Hepatocyte (in vitro differentiated cells): ENCODE measurements at regions not wholly inside any gene's neighbourhood (a gene's known extent, or its start where the extent isn't known, plus 50 kb on each side); places are given as distances from the start of the nearest gene placed in this dataset.

Source experiments
- DNase-seq: peaks from one replicate; pipeline ENCODE4 v3.0.0-alpha.2; 2016; ENCODE audit warnings: low spot score
- H2AFZ ChIP-seq: fragments of 200-600 bp; sonication (generic); 2 replicates; pipeline ENCODE4 v1.6.0; 2016; ENCODE audit warnings: antibody characterized with exemption, mild to moderate bottlenecking
- H3K27ac ChIP-seq: fragments of 200-600 bp; sonication (generic); 2 replicates; pipeline ENCODE4 v1.5.1; 2016; ENCODE audit warnings: mild to moderate bottlenecking
- H3K27me3 ChIP-seq: fragments of 200-600 bp; sonication (generic); 2 replicates; pipeline ENCODE4 v1.6.1; 2016
- H3K36me3 ChIP-seq: fragments of 200-600 bp; sonication (generic); replicated peaks from 2 replicates; pipeline ENCODE4 v1.5.1; 2016; ENCODE audit warnings: low read depth; ENCODE audit not compliant: insufficient read depth
- H3K4me1 ChIP-seq: fragments of 200-600 bp; sonication (generic); 2 replicates; pipeline ENCODE4 v1.5.1; 2016; ENCODE audit warnings: mild to moderate bottlenecking, moderate library complexity; ENCODE audit not compliant: insufficient read depth
- H3K4me2 ChIP-seq: fragments of 200-600 bp; sonication (generic); 2 replicates; pipeline ENCODE4 v1.6.0; 2016
- H3K4me3 ChIP-seq: fragments of 200-600 bp; sonication (generic); 2 replicates; pipeline ENCODE4 v1.5.1; 2016; ENCODE audit warnings: mild to moderate bottlenecking
- H3K79me2 ChIP-seq: fragments of 200-600 bp; sonication (generic); 2 replicates; pipeline ENCODE4 v1.6.0; 2017; ENCODE audit warnings: mild to moderate bottlenecking
- H3K9me2 ChIP-seq: fragments of 200-600 bp; sonication (generic); replicated peaks from 2 replicates; pipeline ENCODE4 v1.6.0; 2017; ENCODE audit warnings: mild to moderate bottlenecking; ENCODE audit not compliant: insufficient read depth
- H3K9me3 ChIP-seq: fragments of 200-600 bp; sonication (generic); 2 replicates; pipeline ENCODE4 v1.5.1; 2016; ENCODE audit warnings: low read depth, mild to moderate bottlenecking
- H4K20me1 ChIP-seq: fragments of 200-600 bp; sonication (generic); 2 replicates; pipeline ENCODE4 v1.6.0; 2016; ENCODE audit warnings: mild to moderate bottlenecking; ENCODE audit not compliant: insufficient read depth, poor library complexity, severe bottlenecking
- CTCF ChIP-seq: fragments of 200-600 bp; sonication (generic); IDR thresholded peaks from 2 replicates; pipeline ENCODE4 v1.5.1; 2016; ENCODE audit warnings: antibody characterized with exemption, mild to moderate bottlenecking; ENCODE audit not compliant: poor library complexity
- EZH2 ChIP-seq: fragments of 200-600 bp; sonication (generic); IDR thresholded peaks from 2 replicates; pipeline ENCODE4 v1.6.1; 2016; ENCODE audit warnings: antibody characterized with exemption, mild to moderate bottlenecking, borderline replicate concordance
- EZH2phosphoT487 ChIP-seq: fragments of 200-600 bp; sonication (generic); IDR thresholded peaks from one replicate; pipeline ENCODE4 v1.6.1; 2018; ENCODE audit warnings: antibody characterized with exemption, mild to moderate bottlenecking, low read depth, moderate library complexity; ENCODE audit not compliant: unreplicated experiment, severe bottlenecking
- WGBS: methylation state at CpG from one replicate; pipeline ENCODE4 v1.1.6; 2016; ENCODE audit warnings: low lambda C conversion rate; ENCODE audit errors: missing lambda C conversion rate; 5-methylcytosine and 5-hydroxymethylcytosine counted together

DNA sequence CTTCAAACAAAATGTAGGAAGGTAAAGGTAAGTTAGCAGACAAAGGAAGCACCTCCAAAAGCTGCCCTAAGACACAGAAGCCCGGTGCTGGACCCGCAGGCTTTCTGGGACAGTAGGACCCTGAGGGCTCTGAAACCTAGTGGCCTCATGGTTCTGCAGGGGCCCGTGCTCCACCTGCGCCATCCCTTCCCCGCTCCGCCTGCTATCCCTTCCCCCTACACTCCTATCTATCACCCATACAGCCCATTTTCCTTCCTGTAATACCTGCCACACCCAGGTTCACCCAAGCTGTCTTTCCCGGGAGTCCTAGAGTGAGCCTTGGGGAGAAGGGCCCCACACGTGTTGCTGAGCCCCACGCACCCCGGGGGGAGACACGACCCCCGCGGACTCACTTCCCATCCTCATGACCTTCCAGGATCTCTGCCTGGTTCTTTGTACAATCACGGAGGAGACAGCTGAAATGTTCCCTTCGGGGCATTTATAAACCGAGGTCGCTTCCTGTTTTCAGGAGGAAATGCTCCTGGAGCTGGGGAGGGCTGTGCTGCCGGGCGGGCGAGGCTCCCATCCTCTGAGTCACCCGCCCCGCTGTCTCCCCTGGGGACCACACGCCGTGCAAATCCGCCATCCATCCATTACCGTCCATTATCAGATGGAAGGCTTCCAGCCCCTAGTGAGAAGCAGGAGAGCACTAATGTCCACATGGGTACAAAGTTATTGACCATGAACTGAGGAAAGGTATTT, 251.7 kb upstream of the PITRM1 start:
- Histone ChIP-seq H3K27ac (no peak overlapping the region), H4K20me1 (no peaks in the 10 kb centered on the region), H3K9me3 (no peaks in the 10 kb centered on the region), H3K79me2 (no peaks in the 10 kb centered on the region), H3K4me1 (peaks cover 15% of the 10 kb centered on the region), H3K27me3 (no peaks in the 10 kb centered on the region), H2AFZ (no peak overlapping the region), H3K36me3 (no peaks in the 10 kb centered on the region), H3K4me3 (no peak overlapping the region), H3K9me2 (no peaks in the 10 kb centered on the region), H3K4me2 (no peak overlapping the region)
- 75% methylated on average over 26 of the region's 26 CpGs for WGBS
- TF ChIP-seq EZH2phosphoT487, result no peak
- no peak for TF ChIP-seq EZH2
- no peak for TF ChIP-seq CTCF
- no peak for DNase-seq

GRCh38 chr10:3423384-3423783, 250.8 kb upstream of the PITRM1 start:
- H3K4me2 ChIP-seq, result no peak overlapping the region
- 96% methylated on average over 14 of the region's 14 CpGs for WGBS
- TF ChIP-seq EZH2phosphoT487, result no peak
- no peak for TF ChIP-seq EZH2
- TF ChIP-seq CTCF, result no peak
- no peaks in the 10 kb centered on the region for H3K27me3 ChIP-seq
- peaks cover 19% of the 10 kb centered on the region for H3K4me1 ChIP-seq
- DNase-seq, result no peak
- no peaks in the 10 kb centered on the region for H3K36me3 ChIP-seq
- H3K27ac ChIP-seq, result no peak overlapping the region
- H3K4me3 ChIP-seq, result no peak overlapping the region
- H3K9me3 ChIP-seq, result no peaks in the 10 kb centered on the region
- H3K9me2 ChIP-seq, result no peaks in the 10 kb centered on the region
- H2AFZ ChIP-seq, result no peak overlapping the region
- H3K79me2 ChIP-seq, result no peaks in the 10 kb centered on the region
- no peaks in the 10 kb centered on the region for H4K20me1 ChIP-seq

DNA sequence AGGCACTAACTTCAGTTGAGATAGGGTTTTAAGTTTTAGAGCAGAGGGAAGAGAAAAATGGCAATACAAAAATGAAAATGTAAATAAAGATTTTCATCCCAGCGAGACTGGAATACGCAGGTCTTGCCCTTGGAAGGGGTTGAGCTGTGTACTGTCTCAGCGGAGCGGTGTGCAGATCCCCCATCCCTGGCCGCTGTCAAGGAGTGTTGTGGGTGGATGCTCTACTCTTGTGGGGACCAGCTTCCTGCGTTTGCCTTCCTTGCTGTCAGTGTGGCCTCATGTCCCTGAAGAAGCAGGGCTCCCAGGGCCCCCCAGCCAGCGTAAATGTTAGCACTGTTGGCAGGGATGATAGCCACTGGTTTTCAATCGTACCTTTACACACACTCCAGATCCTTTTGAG, 249.7 kb upstream of the PITRM1 start:
- Histone ChIP-seq H3K4me3 (no peak overlapping the region), H4K20me1 (no peaks in the 10 kb centered on the region), H3K9me3 (no peaks in the 10 kb centered on the region), H3K9me2 (no peaks in the 10 kb centered on the region), H3K4me2 (no peak overlapping the region), H3K27me3 (no peaks in the 10 kb centered on the region), H3K79me2 (no peaks in the 10 kb centered on the region), H3K27ac (no peak overlapping the region), H2AFZ (no peak overlapping the region), H3K36me3 (no peaks in the 10 kb centered on the region), H3K4me1 (peaks cover 22% of the 10 kb centered on the region)
- 76% methylated on average over 8 of the region's 8 CpGs for WGBS
- no peak for DNase-seq
- no peak for TF ChIP-seq EZH2phosphoT487
- no peak for TF ChIP-seq EZH2
- no peak for TF ChIP-seq CTCF
